ENCODE measurements at regions not wholly inside any gene's neighbourhood (a gene's known extent, or its start where the extent isn't known, plus 50 kb on each side); places are given as distances from the start of the nearest gene placed in this dataset.

DNA sequence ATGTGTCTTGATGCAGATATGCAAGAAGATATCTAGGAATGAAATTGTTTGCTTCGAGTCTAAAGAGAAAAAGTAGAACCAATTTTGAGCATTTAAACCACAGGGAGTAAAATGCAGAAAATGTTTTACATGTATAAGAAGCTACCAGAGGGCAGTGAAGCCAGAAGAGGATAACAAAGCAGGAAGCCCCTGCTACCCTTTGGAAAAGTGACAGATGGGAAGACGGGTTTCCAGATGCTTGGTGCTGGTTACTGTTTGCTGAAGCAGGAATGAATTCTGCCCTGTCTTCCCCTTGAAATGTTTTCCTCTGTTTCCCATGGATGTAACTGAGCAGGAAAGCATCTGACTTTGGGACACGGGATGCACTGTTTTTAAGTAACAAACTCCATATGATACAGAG is 822.2 kb downstream of the MRPL39 start:
- no peak for DNase-seq (ENCODE audit: low read depth in 2 of 2)

- no peak for DNase-seq (ENCODE audit: low read depth in 2 of 2)
These were observed 826.1 kb downstream of the MRPL39 start for GRCh38 chr21:24781146-24781545.

DNA sequence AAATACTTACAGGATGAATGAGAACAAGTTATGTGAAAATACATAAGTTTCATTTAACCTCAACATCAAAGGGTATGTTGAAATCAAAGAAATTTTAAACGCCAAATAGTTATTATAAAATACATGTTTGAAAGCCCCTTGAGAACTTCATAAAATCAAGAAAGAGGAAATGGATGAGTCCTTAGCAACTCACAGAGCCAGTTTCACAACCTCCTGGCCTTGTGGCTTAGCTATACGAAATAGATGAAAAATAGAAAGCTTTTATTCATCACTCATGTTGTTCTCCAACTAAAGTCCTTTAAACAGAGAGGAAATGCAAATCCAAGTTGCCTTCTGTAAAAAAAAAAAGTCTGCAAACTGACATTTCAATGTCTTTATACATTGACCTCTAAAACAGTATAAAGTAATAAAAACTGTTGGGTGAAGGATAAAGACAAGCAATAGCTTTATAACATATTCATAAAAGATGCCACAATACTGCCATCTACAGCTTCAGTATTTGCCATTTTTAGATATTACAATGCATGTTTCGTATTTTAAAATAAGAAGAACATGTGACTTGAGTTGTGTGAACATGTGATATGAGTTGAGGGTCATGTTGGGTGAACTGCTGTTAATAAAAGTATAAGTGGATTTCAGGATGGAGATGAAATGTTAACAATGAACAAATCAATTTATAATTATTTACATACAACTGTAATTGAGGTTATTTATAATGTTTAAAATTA is 847.8 kb downstream of the MRPL39 start:
- DNase-seq (ENCODE audit: low read depth in 2 of 2) = no peak

DNA sequence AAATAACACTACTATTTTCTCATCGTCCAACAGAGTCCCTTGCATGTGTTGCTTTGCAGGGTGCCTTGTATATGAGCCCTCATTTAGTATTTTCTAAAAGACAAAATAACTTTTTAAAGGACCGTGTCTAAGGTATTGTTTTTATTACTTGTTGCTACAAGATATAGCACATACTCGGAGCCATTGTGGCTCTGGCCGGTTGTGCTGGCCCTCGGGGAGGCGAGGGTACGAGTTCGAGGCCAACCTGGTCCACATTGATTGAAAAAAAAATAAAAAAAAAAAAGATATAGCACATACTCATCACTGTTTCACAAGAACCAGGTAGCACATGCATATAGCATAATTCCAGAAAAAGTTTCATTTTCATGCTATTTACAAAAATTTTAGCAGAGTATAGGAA is 869.2 kb downstream of the MRPL39 start:
- DNase-seq (ENCODE audit: low read depth in 2 of 2) = no peak

- DNase-seq (ENCODE audit: low read depth in 2 of 2) = no peak
These were observed 869.9 kb downstream of the MRPL39 start for GRCh38 chr21:24737296-24737850.

DNA sequence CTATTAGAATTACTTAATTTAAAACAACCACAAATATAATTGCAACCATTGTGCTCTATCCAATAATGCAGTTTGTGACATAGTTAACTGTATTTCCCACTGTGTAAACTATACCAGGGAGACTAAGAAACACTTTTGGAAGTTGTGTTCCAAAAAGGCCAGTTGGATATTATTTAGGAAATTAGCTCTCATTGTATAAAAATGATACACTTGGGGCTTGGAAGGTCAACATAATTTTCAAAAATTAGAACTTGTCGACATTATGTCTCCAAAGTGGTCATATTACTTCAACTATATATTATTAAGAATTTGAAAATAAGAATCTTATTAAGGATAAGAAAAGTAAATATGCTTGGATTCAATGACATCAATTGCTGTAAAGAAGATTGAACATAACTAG is 876.6 kb downstream of the MRPL39 start:
- no peak for DNase-seq (ENCODE audit: low read depth in 2 of 2)

DNA sequence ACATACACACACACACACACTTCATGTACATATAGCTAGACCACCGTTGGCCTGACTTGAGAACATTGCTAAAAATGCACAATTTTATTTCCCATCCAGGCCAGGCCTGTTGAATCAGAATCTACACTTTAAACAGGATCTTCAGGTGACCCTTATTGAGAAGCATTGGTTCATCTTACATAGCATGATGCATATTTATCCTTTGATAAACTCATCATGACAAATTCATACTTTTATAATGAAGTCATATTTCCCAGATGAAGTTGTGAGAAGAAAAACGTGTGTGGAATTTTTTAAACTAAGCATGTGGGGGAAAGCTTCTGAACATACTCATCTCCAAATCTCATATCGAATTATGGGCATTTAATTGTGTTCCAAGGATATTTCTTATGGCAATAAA is 877.7 kb downstream of the MRPL39 start:
- no peak for DNase-seq (ENCODE audit: low read depth in 2 of 2)

DNA sequence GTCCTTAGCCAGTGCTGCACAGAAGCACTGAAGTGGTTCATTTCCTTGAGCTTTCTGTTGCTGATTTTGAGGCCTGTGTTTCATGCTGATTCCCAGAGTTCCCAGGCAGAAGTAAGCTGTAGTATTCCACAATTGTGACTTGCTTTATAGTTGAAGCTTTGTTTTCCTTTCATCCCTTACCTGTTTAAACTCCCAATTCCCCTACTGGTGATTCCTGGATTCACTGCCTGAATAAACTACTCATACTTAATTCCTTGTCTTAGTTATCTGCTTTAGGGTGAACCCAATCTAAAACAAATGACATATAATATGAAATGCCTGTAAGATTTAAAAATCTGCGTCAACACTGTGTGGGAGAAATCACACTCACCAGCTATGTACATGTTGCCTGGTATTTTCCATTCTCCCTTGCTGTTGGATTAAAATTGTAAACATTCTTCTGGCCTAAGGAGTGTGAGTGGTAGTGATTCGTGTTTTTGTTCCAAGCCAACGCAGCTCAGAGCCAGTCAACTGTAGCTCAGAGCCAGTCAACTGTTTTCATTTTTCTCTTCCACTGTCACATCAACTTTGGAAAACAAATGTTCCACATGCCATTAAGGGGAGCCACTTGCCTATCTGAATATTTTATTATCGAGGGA is 879.4 kb downstream of the MRPL39 start:
- no peak for DNase-seq (ENCODE audit: low read depth in 2 of 2)

GRCh38 chr21:24716281-24716918 is 890.9 kb downstream of the MRPL39 start:
- no peak for DNase-seq (ENCODE audit: low read depth in 2 of 2)

DNA sequence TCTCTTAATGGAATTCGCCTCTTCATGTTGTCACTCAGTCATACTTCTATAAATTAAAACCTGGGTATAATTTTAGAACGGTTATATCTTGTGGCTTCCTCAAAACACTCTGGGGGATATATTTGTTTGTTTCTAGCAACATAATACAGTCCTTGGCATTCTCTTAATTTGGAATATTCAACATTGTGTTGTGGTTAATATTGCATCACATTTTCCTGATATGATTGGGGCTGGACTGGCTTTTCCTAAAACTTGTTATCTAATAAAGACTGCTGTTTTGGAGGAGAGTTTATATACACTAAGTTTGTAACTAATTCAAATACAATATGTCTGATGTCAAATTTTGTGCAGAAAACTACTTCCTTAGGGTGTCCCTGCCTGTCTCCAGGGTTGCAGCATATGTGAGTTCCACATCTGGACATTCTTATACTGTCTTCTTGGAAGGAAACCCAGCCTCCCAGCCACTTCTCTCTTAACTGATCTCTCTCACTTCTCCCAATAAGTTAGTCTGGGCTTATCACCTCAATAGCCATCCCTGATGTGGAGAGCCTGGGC is 892.6 kb downstream of the MRPL39 start:
- no peak for DNase-seq (ENCODE audit: low read depth in 2 of 2)

DNA sequence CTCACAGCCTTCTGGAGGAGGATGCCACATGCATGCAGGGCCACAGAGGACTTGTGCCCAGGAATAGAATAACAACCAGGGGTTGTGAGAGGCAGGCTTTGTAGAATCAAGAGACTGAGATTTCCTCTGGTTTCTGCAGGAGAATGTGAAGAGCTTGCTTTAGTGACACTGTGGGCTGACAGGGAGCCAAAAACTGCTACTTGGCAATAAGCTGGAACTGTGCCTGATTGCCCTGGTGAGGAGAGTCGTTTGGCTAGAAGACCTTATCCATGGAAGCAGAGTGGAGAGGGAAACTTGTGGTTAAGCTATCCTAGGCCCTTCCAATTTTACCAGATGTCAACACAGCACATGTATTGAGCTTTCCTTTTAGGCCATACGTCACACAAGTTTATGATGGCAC is 902.1 kb downstream of the MRPL39 start:
- no peak for DNase-seq (ENCODE audit: low read depth in 2 of 2)

DNA sequence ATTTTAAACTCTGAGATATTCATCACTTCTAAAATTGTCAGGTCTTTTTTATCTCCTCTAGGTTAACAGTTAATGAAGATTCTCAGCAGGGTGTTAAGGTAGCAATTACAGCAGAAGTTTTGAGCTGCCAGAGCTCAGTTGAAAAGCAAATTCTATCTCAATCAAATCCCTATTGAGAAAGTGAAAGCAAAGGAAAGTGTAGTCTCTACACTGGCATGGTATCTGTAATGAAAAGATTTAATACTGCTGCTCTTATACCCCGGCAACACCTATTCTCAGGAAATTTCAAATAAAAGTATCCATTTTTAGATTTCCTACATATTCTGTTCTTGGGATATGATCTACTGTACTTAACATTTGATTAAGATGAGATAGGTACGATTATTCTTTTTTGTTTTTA is 913.5 kb downstream of the MRPL39 start:
- DNase-seq (ENCODE audit: low read depth in 2 of 2) = no peak

DNA sequence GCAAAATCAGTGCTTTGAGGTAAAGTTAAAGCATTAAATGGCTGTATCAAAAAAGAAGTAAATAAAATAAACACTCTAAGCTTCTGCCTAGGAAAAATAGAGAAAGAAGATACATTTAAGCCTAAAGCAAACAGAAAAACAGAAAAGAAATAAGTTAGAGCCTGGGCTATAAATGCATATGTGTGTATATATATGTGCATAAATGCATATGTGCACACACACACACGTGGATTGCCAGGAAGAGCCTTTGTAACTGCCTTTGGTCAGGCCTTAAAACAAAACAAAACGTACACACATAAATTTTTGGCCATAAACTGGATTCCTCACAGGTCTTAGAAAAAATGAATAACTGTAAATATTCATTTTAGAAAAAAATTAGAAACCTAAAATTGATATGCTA is 925.8 kb downstream of the MRPL39 start:
- no peak for DNase-seq (ENCODE audit: low read depth in 2 of 2)

DNA sequence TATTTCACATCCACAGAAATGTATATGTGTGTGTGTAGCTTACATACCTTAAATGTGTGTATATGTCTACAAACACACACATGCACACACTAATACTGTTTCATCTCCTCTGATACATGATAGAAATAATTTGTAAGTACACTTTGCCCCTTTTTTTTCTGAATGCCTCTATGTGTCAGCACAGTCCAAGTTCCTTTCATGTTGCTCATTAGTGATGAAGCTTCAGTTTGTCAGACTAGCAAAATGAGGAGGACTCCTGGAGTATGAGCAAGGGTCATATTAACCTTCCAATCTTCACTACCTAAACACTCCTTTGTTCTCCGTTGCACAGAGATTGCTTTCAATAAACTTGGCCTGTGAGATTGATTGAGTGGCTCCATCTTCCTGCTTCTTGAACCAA is 935.4 kb downstream of the MRPL39 start:
- DNase-seq (ENCODE audit: low read depth in 2 of 2) = no peak

GRCh38 chr21:24658926-24659325 is 948.4 kb downstream of the MRPL39 start:
- DNase-seq (ENCODE audit: low read depth in 2 of 2) = no peak

GRCh38 chr21:24658026-24658425 is 949.3 kb downstream of the MRPL39 start:
- no peak for DNase-seq (ENCODE audit: low read depth in 2 of 2)

DNA sequence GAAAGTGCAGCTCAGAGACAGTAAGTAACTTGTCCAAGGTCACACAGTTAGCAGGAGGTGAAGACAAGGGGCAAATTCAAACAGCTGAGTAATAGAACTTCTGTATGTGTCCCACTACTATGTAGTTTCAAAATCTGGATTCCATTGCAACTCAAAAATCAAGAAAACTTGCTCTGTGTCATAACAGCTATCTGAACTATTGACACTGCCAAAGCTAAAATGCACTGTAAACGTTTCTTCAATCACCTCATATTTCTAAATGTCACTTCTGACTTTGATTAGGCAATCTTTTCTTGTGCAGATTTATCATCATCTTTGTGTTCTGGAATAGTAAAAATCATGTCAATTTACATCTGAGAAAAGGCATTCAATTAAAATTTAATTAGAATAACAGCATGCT is 957.6 kb downstream of the MRPL39 start:
- no peak for DNase-seq (ENCODE audit: low read depth in 2 of 2)

- no peak for DNase-seq (ENCODE audit: low read depth in 2 of 2)
These were observed 970.6 kb downstream of the MRPL39 start for GRCh38 chr21:24636696-24637095.

- DNase-seq (ENCODE audit: low read depth in 2 of 2) = no peak
These were observed 972.5 kb downstream of the MRPL39 start for GRCh38 chr21:24634749-24635148.

- no peak for DNase-seq (ENCODE audit: low read depth in 2 of 2)
These were observed 978.7 kb downstream of the MRPL39 start for GRCh38 chr21:24628536-24628935.

DNA sequence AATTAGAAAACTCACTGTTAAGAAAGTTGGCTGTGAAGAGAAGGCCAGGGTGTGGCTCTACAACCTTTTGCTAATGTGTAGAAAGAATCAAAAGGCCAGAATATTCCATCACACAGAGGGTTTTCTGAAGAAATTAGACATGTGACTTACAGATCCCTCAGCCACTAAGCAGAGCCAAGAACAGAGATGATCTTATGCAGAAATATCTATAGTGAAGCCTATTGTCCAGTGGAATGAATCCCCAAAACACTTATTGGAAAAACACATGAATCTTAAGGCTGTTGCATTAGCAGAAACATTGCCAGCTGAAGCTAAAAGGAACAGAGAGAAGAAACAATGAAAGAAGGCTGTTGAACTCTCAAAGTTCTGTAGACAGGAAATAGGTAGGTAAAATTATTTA is 979.2 kb downstream of the MRPL39 start:
- DNase-seq (ENCODE audit: low read depth in 2 of 2) = no peak

DNA sequence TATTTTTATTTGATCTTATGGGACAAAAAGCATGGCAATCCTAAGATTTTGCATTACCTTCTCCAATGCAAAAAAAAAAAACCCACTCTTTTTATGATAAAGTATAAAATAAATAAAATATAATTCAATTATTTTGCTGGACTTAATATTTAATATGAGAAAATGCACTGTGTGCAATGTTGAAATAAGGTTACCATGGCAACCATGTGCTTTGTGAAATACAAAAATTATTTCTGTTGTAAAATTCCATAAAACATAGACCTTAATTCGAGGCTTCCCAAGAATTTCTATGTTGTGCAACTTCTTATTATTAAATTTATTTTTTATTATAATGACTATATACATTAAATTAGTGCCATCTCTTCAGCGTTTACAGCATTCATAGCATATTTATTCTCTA is 989.5 kb downstream of the MRPL39 start:
- no peak for DNase-seq (ENCODE audit: low read depth in 2 of 2)
